K562 (cell line): ENCODE measurements at regions not wholly inside any gene's neighbourhood (a gene's known extent, or its start where the extent isn't known, plus 50 kb on each side); places are given as distances from the start of the nearest gene placed in this dataset.

Experiments used
- ATAC-seq: fragments of 200-7000 bp; cut with Tn5 transposase; 3 replicates; pipeline ENCODE4 v1.9.1; 2020; ENCODE audit warnings: moderate library complexity
- BruUV-seq: library from RNA; stranded (reverse); fragments of 400-500 nt; replicated peaks from 2 replicates; lab custom pipeline; 2021; lab: Mats Ljungman, UMichigan
- CTCF ChIA-PET: fragments of 300-600 bp; formaldehyde crosslinking; extraction: SDS; loops from one replicate; lab custom pipeline; 2021; ENCODE audit warnings: low intra/inter-chr PET ratio; lab: Yijun Ruan, JAX
- POLR2A ChIA-PET: fragments of 300-600, 350-650 bp; sonication (Branson Sonifier 250); formaldehyde crosslinking; extraction: SDS; loops from one replicate; lab custom pipeline; 2021; ENCODE audit warnings: antibody characterized with exemption, inconsistent platforms; lab: Yijun Ruan, JAX
- DNase-seq, 4 experiments: peaks; one replicate each; pipeline versions ENCODE4 v3.0.0 to v3.0.0-alpha.2; 2011 to 2018; ENCODE audit warnings: low spot score in 3 of 4, mixed read lengths in 3 of 4; ENCODE audit errors: extremely low read depth in 1 of 4
- FAIRE-seq: peaks from 2 replicates; lab custom pipeline; 2011; peaks lifted over from hg19 to GRCh38; lab: Jason Lieb, UNC
- H2AFZ ChIP-seq: 2 replicates; pipeline ENCODE4 v1.6.0; 2011; ENCODE audit warnings: low read depth, low read length, control low read depth, inconsistent platforms
- H3K27ac ChIP-seq: fragments of 200-600 bp; 3 replicates; pipeline ENCODE4 v1.8.0; 2011; ENCODE audit warnings: low read depth, mild to moderate bottlenecking, control low read depth, inconsistent platforms, low read length, moderate library complexity, mixed read lengths; ENCODE audit errors: extremely low read depth
- H3K27me3 ChIP-seq, 2 experiments: fragments of 300-600 bp in 1 of 2; 2 replicates in 1 of 2; 3 replicates in 1 of 2; pipeline versions ENCODE4 v1.6.0 to v1.8.0; 2011; ENCODE audit warnings: inconsistent platforms in 2 of 2, low read length in 2 of 2, mild to moderate bottlenecking in 1 of 2, mixed read lengths in 1 of 2, moderate library complexity in 1 of 2; ENCODE audit not compliant: control insufficient read depth in 2 of 2, insufficient read depth in 2 of 2
- H3K36me3 ChIP-seq: fragments of 300-600 bp; 3 replicates; pipeline ENCODE4 v1.8.0; 2011; ENCODE audit warnings: mild to moderate bottlenecking, low read length, inconsistent platforms; ENCODE audit not compliant: control insufficient read depth, insufficient read depth
- H3K4me1 ChIP-seq, 2 experiments: fragments of 200-600 bp in 1 of 2; replicated peaks in 1 of 2; 2 replicates in 1 of 2; 3 replicates in 1 of 2; pipeline versions ENCODE4 v1.5.1 to v1.8.0; 2011; ENCODE audit warnings: inconsistent platforms in 2 of 2, low read length in 2 of 2, mild to moderate bottlenecking in 1 of 2, mixed read lengths in 1 of 2, moderate library complexity in 1 of 2; ENCODE audit not compliant: control insufficient read depth in 2 of 2, insufficient read depth in 2 of 2
- H3K4me2 ChIP-seq: 2 replicates; pipeline ENCODE4 v1.6.1; 2011; ENCODE audit warnings: low read length, control low read depth, inconsistent platforms, mixed read lengths; ENCODE audit not compliant: insufficient read depth
- H3K4me3 ChIP-seq: fragments of 200-600 bp; sonication (generic), shearing (Covaris generic); 2 replicates; pipeline ENCODE4 v1.5.1; 2016; ENCODE audit warnings: control low read depth, inconsistent platforms
- H3K79me2 ChIP-seq: fragments of 200-600 bp; 3 replicates; pipeline ENCODE4 v1.8.0; 2011; ENCODE audit warnings: low read length, inconsistent platforms; ENCODE audit not compliant: control insufficient read depth, insufficient read depth
- H3K9ac ChIP-seq, 2 experiments: 2 replicates each; pipeline versions ENCODE4 v1.6.0 to v1.6.1; 2011; ENCODE audit warnings: low read depth in 2 of 2, low read length in 2 of 2, control low read depth in 1 of 2, inconsistent platforms in 1 of 2, mild to moderate bottlenecking in 1 of 2, mixed read lengths in 1 of 2; ENCODE audit not compliant: insufficient read depth in 1 of 2
- H3K9me1 ChIP-seq: one replicate; pipeline ENCODE4 v1.6.0; 2011; ENCODE audit warnings: inconsistent platforms, mild to moderate bottlenecking, low read length, moderate library complexity; ENCODE audit not compliant: control insufficient read depth, insufficient read depth
- H3K9me3 ChIP-seq: replicated peaks from 2 replicates; pipeline ENCODE4 v1.5.1; 2011; ENCODE audit warnings: low read depth, low read length, inconsistent platforms; ENCODE audit not compliant: control insufficient read depth, insufficient read depth
- H4K20me1 ChIP-seq: replicated peaks from 2 replicates; pipeline ENCODE4 v1.6.1; 2011; ENCODE audit warnings: low read length, inconsistent platforms, mixed read lengths; ENCODE audit not compliant: control insufficient read depth, insufficient read depth
- CTCF ChIP-seq, 3 experiments: IDR thresholded peaks in 2 of 3; conservative IDR thresholded peaks in 1 of 3; 2 replicates each; pipeline ENCODE4 v1.5.1; 2011 to 2012; ENCODE audit warnings: low read length in 3 of 3, mild to moderate bottlenecking in 3 of 3, control low read depth in 2 of 3, improper control_type of control experiment in 1 of 3, inconsistent platforms in 1 of 3, low read depth in 1 of 3, mixed read lengths in 1 of 3, moderate library complexity in 1 of 3; ENCODE audit not compliant: insufficient read depth in 2 of 3
- MLLT1 ChIP-seq, 2 experiments: fragments of 450-650 bp; IDR thresholded peaks; 2 replicates each; pipeline ENCODE4 v1.6.1; 2016
- RAD21 ChIP-seq, 2 experiments: fragments of 250-450 bp in 1 of 2; fragments of 450-650 bp in 1 of 2; sonication (Bioruptor Pico) in 1 of 2; formaldehyde crosslinking in 1 of 2; IDR thresholded peaks in 1 of 2; conservative IDR thresholded peaks in 1 of 2; 2 replicates each; pipeline versions ENCODE4 v1.4.0 to v1.8.0; 2020 to 2022; ENCODE audit warnings: mild to moderate bottlenecking in 2 of 2, moderate library complexity in 1 of 2
- REST ChIP-seq, 2 experiments: fragments of 450-650 bp; formaldehyde crosslinking in 1 of 2; IDR thresholded peaks; 2 replicates each; pipeline versions ENCODE4 v1.4.0 to v1.6.1; 2014 to 2020; ENCODE audit warnings: mild to moderate bottlenecking in 2 of 2, borderline replicate concordance in 1 of 2, low read depth in 1 of 2
- TEAD4 ChIP-seq, 2 experiments: sonication (generic) in 1 of 2; formaldehyde crosslinking in 1 of 2; IDR thresholded peaks; 2 replicates each; pipeline versions ENCODE4 v1.6.1 to v1.8.0; 2012 to 2022; ENCODE audit warnings: borderline replicate concordance in 1 of 2, inconsistent platforms in 1 of 2, low read length in 1 of 2, mild to moderate bottlenecking in 1 of 2, missing genetic modification reagents in 1 of 2
- WGBS: fragments of 100-300 bp; shearing (Covaris generic); methylation state at CpG from one replicate; pipeline ENCODE4 v1.1.6; 2016; ENCODE audit warnings: low coverage, mixed read lengths; ENCODE audit not compliant: insufficient coverage; ENCODE audit errors: missing lambda C conversion rate; 5-methylcytosine and 5-hydroxymethylcytosine counted together
- in situ Hi-C: fragments of 300-500 bp; cut with MboI; formaldehyde crosslinking; loops from 4 replicates; pipeline ENCODE4 v1.15.0; 2018; ENCODE audit warnings: inconsistent platforms, mixed read lengths
- intact Hi-C: fragments of 100-400 bp; cut with micrococcal nuclease; formaldehyde crosslinking; loops from 2 replicates; pipeline ENCODE4 v1.14.2; 2022

GRCh38 chr14:35215110-35215813 is 76.9 kb upstream of the PSMA6 start:
- TF ChIP-seq CTCF (IDR thresholded peaks at IDR 0.05 in 2 of 3, conservative IDR thresholded peaks at IDR 0.05 in 1 of 3; ENCODE audit: insufficient read depth in 2 of 3, low read depth in 1 of 3, low read length in 3 of 3) (peak in 1 of 3 experiments; percentile 42; a peak in 3 of 6 replicates), TEAD4 (IDR thresholded peaks at IDR 0.05; ENCODE audit: low read length) (peak; percentile 33; the same call in 1 of the 2 replicates), TEAD4 (CRISPR knock-in tag; IDR thresholded peaks at IDR 0.05; ENCODE audit: borderline replicate concordance) (no peak), REST (IDR thresholded peaks at IDR 0.05; ENCODE audit: borderline replicate concordance) (peak; percentile 23; the same call in 1 of the 2 replicates), REST (CRISPR knock-in tag; IDR thresholded peaks at IDR 0.05; ENCODE audit: low read depth) (no peak), RAD21 (CRISPR knock-in tag; conservative IDR thresholded peaks at IDR 0.05 in 1 of 2, IDR thresholded peaks at IDR 0.05 in 1 of 2) (peak; percentile 52 to 65), MLLT1 (IDR thresholded peaks at IDR 0.05) (no peak)
- DNase-seq (peak in 2 of 4 experiments; percentile 6 to 24), ATAC-seq (peak; percentile 61; the same call in 2 of the 3 replicates), FAIRE-seq (peak; percentile 49)
- H3K4me2 ChIP-seq, result no peak overlapping the region
- H4K20me1 ChIP-seq, result no peaks in the 10 kb centered on the region
- ChIA-PET POLR2A (interaction anchor here (0.6 kb wide), 1 partner anchor 8 kb away, joined by 4 read pairs; no protein-coding TSS in a partner anchor), CTCF (interaction anchor here (1.2 to 2.3 kb wide), 2 partner anchors 198 to 207 kb away, joined by 4 to 12 read pairs; no protein-coding TSS in a partner anchor)
- no peak overlapping the region for H3K4me3 ChIP-seq
- H3K36me3 ChIP-seq, result 0 out of 3 replicates have a peak, but pooled peaks cover 3% of the 10 kb centered on the region
- H2AFZ ChIP-seq, result no peak overlapping the region
- intact Hi-C loops, result no loop called here
- BruUV-seq, result no TSS peak
- no peaks in the 10 kb centered on the region for H3K27me3 ChIP-seq
- no peaks in the 10 kb centered on the region for H3K9me1 ChIP-seq
- in situ Hi-C loops, result loop anchor here (5.0 kb wide), 1 partner anchor 192 kb away; no protein-coding TSS in a partner anchor
- H3K9me3 ChIP-seq, result no peaks in the 10 kb centered on the region
- H3K9ac ChIP-seq, result no peak overlapping the region
- no peaks in the 10 kb centered on the region; a peak in 1 of 5 replicates for H3K4me1 ChIP-seq
- WGBS, result 70% methylated on average over 5 of the region's 5 CpGs
- no peaks in the 10 kb centered on the region for H3K79me2 ChIP-seq
- H3K27ac ChIP-seq, result no peak overlapping the region
